ENCODE measurements at regions not wholly inside any gene's neighbourhood (a gene's known extent, or its start where the extent isn't known, plus 50 kb on each side); places are given as distances from the start of the nearest gene placed in this dataset.

DNA sequence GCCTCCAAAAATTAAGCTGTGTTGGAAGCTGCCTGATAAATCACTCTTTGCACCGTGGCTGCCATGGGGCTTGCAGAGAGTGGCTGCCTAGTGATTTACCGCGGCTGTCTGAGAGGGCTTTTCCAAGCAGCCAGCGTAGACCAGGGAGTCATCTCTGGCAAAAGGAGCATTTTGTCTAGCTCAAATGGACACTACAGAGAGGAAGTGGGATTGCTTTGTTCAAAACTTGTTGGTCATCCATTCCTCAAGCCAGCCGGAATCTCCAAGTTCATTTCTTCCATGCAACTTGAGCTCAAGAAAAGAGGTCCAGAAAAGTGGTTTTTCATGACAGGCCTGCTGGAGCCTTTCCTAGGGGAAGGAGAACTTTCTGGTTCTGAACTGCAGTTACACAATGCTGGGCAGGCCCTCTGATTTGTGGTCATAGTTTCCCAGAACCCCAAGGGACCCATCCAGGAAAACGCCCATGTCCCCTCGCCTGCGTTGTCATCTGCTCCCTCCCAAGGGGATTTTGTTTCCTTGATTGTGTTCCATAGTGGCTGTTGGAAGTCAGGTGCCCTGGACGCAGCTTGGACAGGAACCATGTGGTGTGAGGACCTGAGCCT is 108.1 kb downstream of the TRIB2 start:
- TF ChIP-seq, protein P1, sequence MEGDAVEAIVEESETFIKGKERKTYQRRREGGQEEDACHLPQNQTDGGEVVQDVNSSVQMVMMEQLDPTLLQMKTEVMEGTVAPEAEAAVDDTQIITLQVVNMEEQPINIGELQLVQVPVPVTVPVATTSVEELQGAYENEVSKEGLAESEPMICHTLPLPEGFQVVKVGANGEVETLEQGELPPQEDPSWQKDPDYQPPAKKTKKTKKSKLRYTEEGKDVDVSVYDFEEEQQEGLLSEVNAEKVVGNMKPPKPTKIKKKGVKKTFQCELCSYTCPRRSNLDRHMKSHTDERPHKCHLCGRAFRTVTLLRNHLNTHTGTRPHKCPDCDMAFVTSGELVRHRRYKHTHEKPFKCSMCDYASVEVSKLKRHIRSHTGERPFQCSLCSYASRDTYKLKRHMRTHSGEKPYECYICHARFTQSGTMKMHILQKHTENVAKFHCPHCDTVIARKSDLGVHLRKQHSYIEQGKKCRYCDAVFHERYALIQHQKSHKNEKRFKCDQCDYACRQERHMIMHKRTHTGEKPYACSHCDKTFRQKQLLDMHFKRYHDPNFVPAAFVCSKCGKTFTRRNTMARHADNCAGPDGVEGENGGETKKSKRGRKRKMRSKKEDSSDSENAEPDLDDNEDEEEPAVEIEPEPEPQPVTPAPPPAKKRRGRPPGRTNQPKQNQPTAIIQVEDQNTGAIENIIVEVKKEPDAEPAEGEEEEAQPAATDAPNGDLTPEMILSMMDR (IDR thresholded peaks at IDR 0.05; ENCODE audit: poor library complexity, severe bottlenecking) = no peak
- no peak overlapping the region for H3K27ac ChIP-seq (ENCODE audit: poor library complexity, severe bottlenecking)
- no peak for DNase-seq (ENCODE audit: low spot score)
- no peak for ATAC-seq (ENCODE audit: low read depth)
- no peak overlapping the region for H3K4me3 ChIP-seq (ENCODE audit: severe bottlenecking)
- H3K27me3 ChIP-seq (ENCODE audit: insufficient read depth, poor library complexity, severe bottlenecking) = no peaks in the 10 kb centered on the region
- H3K9me3 ChIP-seq (ENCODE audit: severe bottlenecking) = no peaks in the 10 kb centered on the region
- H3K4me1 ChIP-seq (ENCODE audit: insufficient read depth, poor library complexity, severe bottlenecking) = peaks cover 4% of the 10 kb centered on the region
- no peaks in the 10 kb centered on the region for H3K36me3 ChIP-seq (ENCODE audit: low read depth)

DNA sequence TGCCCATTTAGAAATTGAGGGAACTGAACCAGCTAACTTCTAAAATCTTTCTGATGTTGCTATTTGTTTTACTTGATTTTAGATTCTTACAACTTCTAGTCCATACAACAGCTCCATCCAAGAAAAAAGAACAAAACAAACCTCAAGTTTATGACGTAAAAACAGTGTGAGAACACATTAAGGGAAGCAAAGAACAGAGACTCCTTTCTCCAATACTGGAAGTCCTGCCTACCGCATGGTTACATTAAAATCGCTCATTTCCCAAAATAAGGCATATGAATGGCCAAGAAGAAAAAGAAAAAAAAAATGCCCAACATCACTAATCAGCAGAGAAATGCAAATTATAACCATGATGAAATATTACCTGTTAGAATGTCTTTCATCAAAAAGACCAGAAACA is 110.0 kb downstream of the TRIB2 start:
- TF ChIP-seq, protein P1 (IDR thresholded peaks at IDR 0.05; ENCODE audit: poor library complexity, severe bottlenecking) = no peak
- no peaks in the 10 kb centered on the region for H3K9me3 ChIP-seq (ENCODE audit: severe bottlenecking)
- ATAC-seq (ENCODE audit: low read depth) (no peak), DNase-seq (ENCODE audit: low spot score) (no peak)
- H3K27ac ChIP-seq (ENCODE audit: poor library complexity, severe bottlenecking) = no peak overlapping the region
- H3K36me3 ChIP-seq (ENCODE audit: low read depth) = no peaks in the 10 kb centered on the region
- H3K27me3 ChIP-seq (ENCODE audit: insufficient read depth, poor library complexity, severe bottlenecking) = no peaks in the 10 kb centered on the region
- H3K4me1 ChIP-seq (ENCODE audit: insufficient read depth, poor library complexity, severe bottlenecking) = no peaks in the 10 kb centered on the region
- no peak overlapping the region for H3K4me3 ChIP-seq (ENCODE audit: severe bottlenecking)

DNA sequence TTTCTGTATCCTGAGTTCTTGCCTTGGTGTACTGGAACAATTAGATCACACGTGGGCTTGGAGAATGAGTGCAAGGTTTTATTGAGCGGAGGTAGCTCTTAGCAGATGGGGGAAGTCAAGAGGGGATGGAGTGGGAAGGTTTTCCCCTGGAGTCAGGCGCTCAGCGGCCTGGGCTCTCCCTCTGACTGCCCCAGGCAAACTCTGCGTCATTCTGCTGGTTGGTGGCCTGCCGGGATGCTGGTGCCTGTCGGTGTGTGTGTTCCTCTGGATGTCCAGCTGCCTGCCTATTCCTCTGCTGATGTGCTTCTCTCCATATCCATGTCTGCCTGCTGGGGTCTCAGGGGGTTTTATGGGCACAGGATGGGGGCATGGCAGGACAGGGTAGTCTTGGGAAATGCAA is 111.0 kb downstream of the TRIB2 start:
- Histone ChIP-seq H3K27ac (ENCODE audit: poor library complexity, severe bottlenecking) (no peak overlapping the region), H3K36me3 (ENCODE audit: low read depth) (no peaks in the 10 kb centered on the region)
- TF ChIP-seq, protein P1 (IDR thresholded peaks at IDR 0.05; ENCODE audit: poor library complexity, severe bottlenecking) = no peak

DNA sequence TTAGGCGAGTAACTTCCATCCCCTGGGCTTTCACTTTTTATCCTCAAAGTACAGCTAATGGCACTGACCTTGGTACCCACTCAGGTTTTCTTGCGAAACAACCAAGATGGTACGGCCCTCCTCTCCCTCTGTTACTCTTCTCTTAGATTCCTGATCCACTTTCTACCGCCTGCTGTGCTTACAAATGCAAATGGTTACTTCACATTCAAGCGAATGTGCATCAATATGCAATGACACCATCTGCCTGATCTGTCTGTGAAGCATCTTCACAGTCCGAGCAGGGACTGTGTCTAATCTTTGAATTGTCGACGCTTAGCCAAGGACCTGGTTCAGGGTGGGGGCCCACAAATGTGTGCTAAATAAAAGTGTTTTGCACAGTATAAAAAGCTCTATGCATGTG is 112.2 kb downstream of the TRIB2 start:
- Histone ChIP-seq H3K27ac (ENCODE audit: poor library complexity, severe bottlenecking) (no peak overlapping the region), H3K27me3 (ENCODE audit: insufficient read depth, poor library complexity, severe bottlenecking) (no peaks in the 10 kb centered on the region), H3K36me3 (ENCODE audit: low read depth) (no peaks in the 10 kb centered on the region), H3K4me3 (ENCODE audit: severe bottlenecking) (no peak overlapping the region), H3K4me1 (ENCODE audit: insufficient read depth, poor library complexity, severe bottlenecking) (no peaks in the 10 kb centered on the region), H3K9me3 (ENCODE audit: severe bottlenecking) (no peaks in the 10 kb centered on the region)
- ATAC-seq (ENCODE audit: low read depth) (no peak), DNase-seq (ENCODE audit: low spot score) (no peak)
- TF ChIP-seq, protein P1 (IDR thresholded peaks at IDR 0.05; ENCODE audit: poor library complexity, severe bottlenecking) = no peak

More for the DNA sequence above, 111.0 kb downstream of the TRIB2 start:
- ATAC-seq (ENCODE audit: low read depth) (no peak), DNase-seq (ENCODE audit: low spot score) (no peak)
- Histone ChIP-seq H3K4me3 (ENCODE audit: severe bottlenecking) (no peak overlapping the region), H3K9me3 (ENCODE audit: severe bottlenecking) (no peaks in the 10 kb centered on the region), H3K4me1 (ENCODE audit: insufficient read depth, poor library complexity, severe bottlenecking) (no peaks in the 10 kb centered on the region), H3K27me3 (ENCODE audit: insufficient read depth, poor library complexity, severe bottlenecking) (no peaks in the 10 kb centered on the region)

DNA sequence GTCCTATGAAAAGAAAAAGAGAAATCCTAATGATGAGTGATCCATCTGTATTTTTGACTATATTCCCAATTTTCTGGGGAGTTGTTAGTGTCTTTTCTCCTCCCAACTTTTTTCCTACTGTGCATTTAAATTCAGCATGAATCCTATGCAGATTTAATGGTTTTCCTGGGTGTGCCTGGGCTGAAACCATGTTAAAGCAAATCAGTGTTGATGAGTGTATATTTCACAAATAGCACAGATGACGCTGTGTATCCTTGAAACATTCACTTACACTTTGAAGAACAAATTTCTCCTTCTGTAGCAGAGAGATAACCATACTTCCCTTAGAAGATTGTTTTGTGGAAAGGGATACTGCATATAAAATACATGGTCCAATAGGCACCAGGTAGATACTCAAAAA is 114.3 kb downstream of the TRIB2 start:
- no peaks in the 10 kb centered on the region for H3K4me1 ChIP-seq (ENCODE audit: insufficient read depth, poor library complexity, severe bottlenecking)
- no peaks in the 10 kb centered on the region for H3K9me3 ChIP-seq (ENCODE audit: severe bottlenecking)
- TF ChIP-seq, protein P1 (IDR thresholded peaks at IDR 0.05; ENCODE audit: poor library complexity, severe bottlenecking) = no peak
- DNase-seq (ENCODE audit: low spot score) (no peak), ATAC-seq (ENCODE audit: low read depth) (no peak)
- no peak overlapping the region for H3K4me3 ChIP-seq (ENCODE audit: severe bottlenecking)
- no peak overlapping the region for H3K27ac ChIP-seq (ENCODE audit: poor library complexity, severe bottlenecking)
- no peaks in the 10 kb centered on the region for H3K27me3 ChIP-seq (ENCODE audit: insufficient read depth, poor library complexity, severe bottlenecking)
- H3K36me3 ChIP-seq (ENCODE audit: low read depth) = no peaks in the 10 kb centered on the region

All from RWPE2 (cell line).